K562 (cell line): ENCODE measurements at regions not wholly inside any gene's neighbourhood (a gene's known extent, or its start where the extent isn't known, plus 50 kb on each side); places are given as distances from the start of the nearest gene placed in this dataset.

Experiments used
- ATAC-seq: fragments of 200-7000 bp; cut with Tn5 transposase; 3 replicates; pipeline ENCODE4 v1.9.1; 2020; ENCODE audit warnings: moderate library complexity
- BruUV-seq: library from RNA; stranded (reverse); fragments of 400-500 nt; replicated peaks from 2 replicates; lab custom pipeline; 2021; lab: Mats Ljungman, UMichigan
- CTCF ChIA-PET: fragments of 300-600 bp; formaldehyde crosslinking; extraction: SDS; loops from one replicate; lab custom pipeline; 2021; ENCODE audit warnings: low intra/inter-chr PET ratio; lab: Yijun Ruan, JAX
- POLR2A ChIA-PET: fragments of 300-600, 350-650 bp; sonication (Branson Sonifier 250); formaldehyde crosslinking; extraction: SDS; loops from one replicate; lab custom pipeline; 2021; ENCODE audit warnings: antibody characterized with exemption, inconsistent platforms; lab: Yijun Ruan, JAX
- DNase-seq, 4 experiments: peaks; one replicate each; pipeline versions ENCODE4 v3.0.0 to v3.0.0-alpha.2; 2011 to 2018; ENCODE audit warnings: low spot score in 3 of 4, mixed read lengths in 3 of 4; ENCODE audit errors: extremely low read depth in 1 of 4
- FAIRE-seq: peaks from 2 replicates; lab custom pipeline; 2011; peaks lifted over from hg19 to GRCh38; lab: Jason Lieb, UNC
- H2AFZ ChIP-seq: 2 replicates; pipeline ENCODE4 v1.6.0; 2011; ENCODE audit warnings: low read depth, low read length, control low read depth, inconsistent platforms
- H3K27ac ChIP-seq: fragments of 200-600 bp; 3 replicates; pipeline ENCODE4 v1.8.0; 2011; ENCODE audit warnings: low read depth, mild to moderate bottlenecking, control low read depth, inconsistent platforms, low read length, moderate library complexity, mixed read lengths; ENCODE audit errors: extremely low read depth
- H3K27me3 ChIP-seq, 2 experiments: fragments of 300-600 bp in 1 of 2; 2 replicates in 1 of 2; 3 replicates in 1 of 2; pipeline versions ENCODE4 v1.6.0 to v1.8.0; 2011; ENCODE audit warnings: inconsistent platforms in 2 of 2, low read length in 2 of 2, mild to moderate bottlenecking in 1 of 2, mixed read lengths in 1 of 2, moderate library complexity in 1 of 2; ENCODE audit not compliant: control insufficient read depth in 2 of 2, insufficient read depth in 2 of 2
- H3K36me3 ChIP-seq: fragments of 300-600 bp; 3 replicates; pipeline ENCODE4 v1.8.0; 2011; ENCODE audit warnings: mild to moderate bottlenecking, low read length, inconsistent platforms; ENCODE audit not compliant: control insufficient read depth, insufficient read depth
- H3K4me1 ChIP-seq, 2 experiments: fragments of 200-600 bp in 1 of 2; replicated peaks in 1 of 2; 2 replicates in 1 of 2; 3 replicates in 1 of 2; pipeline versions ENCODE4 v1.5.1 to v1.8.0; 2011; ENCODE audit warnings: inconsistent platforms in 2 of 2, low read length in 2 of 2, mild to moderate bottlenecking in 1 of 2, mixed read lengths in 1 of 2, moderate library complexity in 1 of 2; ENCODE audit not compliant: control insufficient read depth in 2 of 2, insufficient read depth in 2 of 2
- H3K4me2 ChIP-seq: 2 replicates; pipeline ENCODE4 v1.6.1; 2011; ENCODE audit warnings: low read length, control low read depth, inconsistent platforms, mixed read lengths; ENCODE audit not compliant: insufficient read depth
- H3K4me3 ChIP-seq: fragments of 200-600 bp; sonication (generic), shearing (Covaris generic); 2 replicates; pipeline ENCODE4 v1.5.1; 2016; ENCODE audit warnings: control low read depth, inconsistent platforms
- H3K79me2 ChIP-seq: fragments of 200-600 bp; 3 replicates; pipeline ENCODE4 v1.8.0; 2011; ENCODE audit warnings: low read length, inconsistent platforms; ENCODE audit not compliant: control insufficient read depth, insufficient read depth
- H3K9ac ChIP-seq, 2 experiments: 2 replicates each; pipeline versions ENCODE4 v1.6.0 to v1.6.1; 2011; ENCODE audit warnings: low read depth in 2 of 2, low read length in 2 of 2, control low read depth in 1 of 2, inconsistent platforms in 1 of 2, mild to moderate bottlenecking in 1 of 2, mixed read lengths in 1 of 2; ENCODE audit not compliant: insufficient read depth in 1 of 2
- H3K9me1 ChIP-seq: one replicate; pipeline ENCODE4 v1.6.0; 2011; ENCODE audit warnings: inconsistent platforms, mild to moderate bottlenecking, low read length, moderate library complexity; ENCODE audit not compliant: control insufficient read depth, insufficient read depth
- H3K9me3 ChIP-seq: replicated peaks from 2 replicates; pipeline ENCODE4 v1.5.1; 2011; ENCODE audit warnings: low read depth, low read length, inconsistent platforms; ENCODE audit not compliant: control insufficient read depth, insufficient read depth
- H4K20me1 ChIP-seq: replicated peaks from 2 replicates; pipeline ENCODE4 v1.6.1; 2011; ENCODE audit warnings: low read length, inconsistent platforms, mixed read lengths; ENCODE audit not compliant: control insufficient read depth, insufficient read depth
- ARHGAP35 ChIP-seq: fragments of 450-650 bp; IDR thresholded peaks from 2 replicates; pipeline ENCODE4 v1.6.1; 2018; ENCODE audit not compliant: partially characterized antibody
- CBX3 ChIP-seq, 2 experiments: IDR thresholded peaks; 1 replicate in 1 of 2; 2 replicates in 1 of 2; pipeline ENCODE4 v1.6.1; 2012; ENCODE audit warnings: inconsistent platforms in 2 of 2, low read length in 2 of 2, borderline replicate concordance in 1 of 2, control low read depth in 1 of 2
- GABPA ChIP-seq: fragments of 200-800 bp; sonication (Bioruptor generic); conservative IDR thresholded peaks from 2 replicates; pipeline ENCODE4 v1.6.1; 2016; ENCODE audit warnings: low read depth, missing genetic modification characterization, missing compliant biosample characterization
- HLTF ChIP-seq: fragments of 450-650 bp; IDR thresholded peaks from 2 replicates; pipeline ENCODE4 v1.6.1; 2016
- HNRNPH1 ChIP-seq: fragments of 200-400 bp; formaldehyde crosslinking; optimal IDR thresholded peaks from 2 replicates; pipeline ENCODE3; 2017; ENCODE audit warnings: low read depth, mild to moderate bottlenecking, low read length, moderate library complexity
- MTA1 ChIP-seq: fragments of 450-650 bp; IDR thresholded peaks from 2 replicates; pipeline ENCODE4 v1.6.1; 2017; ENCODE audit warnings: borderline replicate concordance
- POLR2A ChIP-seq: fragments of 450-650 bp; conservative IDR thresholded peaks from 2 replicates; pipeline ENCODE4 v1.6.1; 2016
- POLR2G ChIP-seq: fragments of 200-400 bp; formaldehyde crosslinking; IDR thresholded peaks from 2 replicates; pipeline ENCODE4 v1.6.1; 2017; ENCODE audit warnings: low read depth, mild to moderate bottlenecking, antibody characterized with exemption, low read length, moderate library complexity
- TSC22D4 ChIP-seq: fragments of 450-650 bp; IDR thresholded peaks from 2 replicates; pipeline ENCODE4 v1.6.1; 2016; ENCODE audit warnings: missing genetic modification characterization, missing biosample characterization, control low read depth
- XRCC3 ChIP-seq: fragments of 450-650 bp; IDR thresholded peaks from 2 replicates; pipeline ENCODE4 v1.6.1; 2017; ENCODE audit warnings: mild to moderate bottlenecking, moderate library complexity
- ZNF584 ChIP-seq: fragments of 200-800 bp; sonication (Bioruptor generic); IDR thresholded peaks from 2 replicates; pipeline ENCODE4 v1.6.1; 2016; ENCODE audit warnings: low read depth, mild to moderate bottlenecking, missing genetic modification characterization, missing compliant biosample characterization
- WGBS: fragments of 100-300 bp; shearing (Covaris generic); methylation state at CpG from one replicate; pipeline ENCODE4 v1.1.6; 2016; ENCODE audit warnings: low coverage, mixed read lengths; ENCODE audit not compliant: insufficient coverage; ENCODE audit errors: missing lambda C conversion rate; 5-methylcytosine and 5-hydroxymethylcytosine counted together
- in situ Hi-C: fragments of 300-500 bp; cut with MboI; formaldehyde crosslinking; loops from 4 replicates; pipeline ENCODE4 v1.15.0; 2018; ENCODE audit warnings: inconsistent platforms, mixed read lengths
- intact Hi-C: fragments of 100-400 bp; cut with micrococcal nuclease; formaldehyde crosslinking; loops from 2 replicates; pipeline ENCODE4 v1.14.2; 2022
- TF ChIP-seq, protein P1 (sequence below): fragments of 450-650 bp; formaldehyde crosslinking; conservative IDR thresholded peaks from 2 replicates; pipeline ENCODE4 v1.4.0; 2022; ENCODE audit warnings: mild to moderate bottlenecking, missing genetic modification characterization
- TF ChIP-seq, protein P2 (sequence below): fragments of 250-450 bp; sonication (Bioruptor Pico); IDR thresholded peaks from 2 replicates; pipeline ENCODE4 v1.5.0; 2021; ENCODE audit warnings: mild to moderate bottlenecking, borderline replicate concordance
- TF ChIP-seq, protein P3 (sequence below): IDR thresholded peaks from 3 replicates; pipeline ENCODE4 v1.6.1; 2011; ENCODE audit warnings: borderline replicate concordance, mild to moderate bottlenecking; ENCODE audit not compliant: insufficient read length, insufficient read depth
- TF ChIP-seq, protein P4 (sequence below): fragments of 250-450 bp; sonication (Bioruptor Pico); IDR thresholded peaks from 2 replicates; pipeline ENCODE4 v1.5.0; 2021
- TF ChIP-seq, protein P5 (sequence below): fragments of 450-650 bp; IDR thresholded peaks from 2 replicates; pipeline ENCODE4 v1.7.1; 2018; ENCODE audit warnings: mild to moderate bottlenecking, low read depth; ENCODE audit not compliant: partially characterized antibody

DNA sequence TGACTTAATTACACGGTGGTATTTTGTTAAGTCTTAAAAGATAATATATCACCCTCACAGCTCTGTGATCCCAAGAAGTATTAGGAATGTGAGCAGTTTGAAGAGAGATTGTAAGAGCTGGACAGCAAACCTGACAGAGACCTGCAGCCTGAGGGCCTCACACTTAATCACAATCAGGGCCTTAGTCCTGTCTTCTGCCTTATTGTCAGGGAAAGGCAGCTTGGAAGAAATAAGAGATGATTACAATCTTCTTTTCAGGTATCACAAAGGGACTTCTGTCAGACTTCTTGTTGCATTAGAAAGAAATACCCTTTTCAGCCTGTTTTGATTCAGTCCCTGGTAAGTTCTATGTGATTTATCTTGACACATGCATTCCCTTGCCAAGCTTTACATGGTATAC is 1433.8 kb upstream of the SLC39A10 start:
- Histone ChIP-seq H3K9me3 (no peaks in the 10 kb centered on the region), H3K9me1 (no peaks in the 10 kb centered on the region), H3K9ac (no peak overlapping the region), H2AFZ (no peak overlapping the region), H3K4me1 (no peaks in the 10 kb centered on the region), H3K79me2 (no peaks in the 10 kb centered on the region), H3K4me3 (no peak overlapping the region), H4K20me1 (no peaks in the 10 kb centered on the region), H3K27ac (no peak overlapping the region), H3K27me3 (no peaks in the 10 kb centered on the region), H3K36me3 (no peaks in the 10 kb centered on the region), H3K4me2 (no peak overlapping the region)
- ChIA-PET POLR2A (no interaction called here), CTCF (no interaction called here)
- WGBS = 0% methylated on average over 1 of the region's 1 CpG
- intact Hi-C loops = no loop called here
- ATAC-seq (no peak), DNase-seq (no peak), FAIRE-seq (no peak)
- in situ Hi-C loops = no loop called here
- TF ChIP-seq, protein P1, sequence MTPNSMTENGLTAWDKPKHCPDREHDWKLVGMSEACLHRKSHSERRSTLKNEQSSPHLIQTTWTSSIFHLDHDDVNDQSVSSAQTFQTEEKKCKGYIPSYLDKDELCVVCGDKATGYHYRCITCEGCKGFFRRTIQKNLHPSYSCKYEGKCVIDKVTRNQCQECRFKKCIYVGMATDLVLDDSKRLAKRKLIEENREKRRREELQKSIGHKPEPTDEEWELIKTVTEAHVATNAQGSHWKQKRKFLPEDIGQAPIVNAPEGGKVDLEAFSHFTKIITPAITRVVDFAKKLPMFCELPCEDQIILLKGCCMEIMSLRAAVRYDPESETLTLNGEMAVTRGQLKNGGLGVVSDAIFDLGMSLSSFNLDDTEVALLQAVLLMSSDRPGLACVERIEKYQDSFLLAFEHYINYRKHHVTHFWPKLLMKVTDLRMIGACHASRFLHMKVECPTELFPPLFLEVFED (CRISPR knock-in tag) = no peak
- TF ChIP-seq GABPA (tag) (no peak), ZNF584 (CRISPR knock-in tag) (no peak), TSC22D4 (tag) (no peak), HNRNPH1 (no peak), MTA1 (no peak), CBX3 (IDR thresholded peaks at IDR 0.05; ENCODE audit: borderline replicate concordance in 1 of 2, low read length in 2 of 2) (no peak), HLTF (no peak), ARHGAP35 (no peak), XRCC3 (no peak), POLR2A (no peak), POLR2G (no peak)
- TF ChIP-seq, protein P2, sequence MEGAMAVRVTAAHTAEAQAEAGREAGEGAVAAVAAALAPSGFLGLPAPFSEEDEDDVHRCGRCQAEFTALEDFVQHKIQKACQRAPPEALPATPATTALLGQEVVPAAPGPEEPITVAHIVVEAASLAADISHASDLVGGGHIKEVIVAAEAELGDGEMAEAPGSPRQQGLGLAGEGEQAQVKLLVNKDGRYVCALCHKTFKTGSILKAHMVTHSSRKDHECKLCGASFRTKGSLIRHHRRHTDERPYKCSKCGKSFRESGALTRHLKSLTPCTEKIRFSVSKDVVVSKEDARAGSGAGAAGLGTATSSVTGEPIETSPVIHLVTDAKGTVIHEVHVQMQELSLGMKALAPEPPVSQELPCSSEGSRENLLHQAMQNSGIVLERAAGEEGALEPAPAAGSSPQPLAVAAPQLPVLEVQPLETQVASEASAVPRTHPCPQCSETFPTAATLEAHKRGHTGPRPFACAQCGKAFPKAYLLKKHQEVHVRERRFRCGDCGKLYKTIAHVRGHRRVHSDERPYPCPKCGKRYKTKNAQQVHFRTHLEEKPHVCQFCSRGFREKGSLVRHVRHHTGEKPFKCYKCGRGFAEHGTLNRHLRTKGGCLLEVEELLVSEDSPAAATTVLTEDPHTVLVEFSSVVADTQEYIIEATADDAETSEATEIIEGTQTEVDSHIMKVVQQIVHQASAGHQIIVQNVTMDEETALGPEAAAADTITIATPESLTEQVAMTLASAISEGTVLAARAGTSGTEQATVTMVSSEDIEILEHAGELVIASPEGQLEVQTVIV (CRISPR knock-in tag) = no peak
- TF ChIP-seq, protein P3, sequence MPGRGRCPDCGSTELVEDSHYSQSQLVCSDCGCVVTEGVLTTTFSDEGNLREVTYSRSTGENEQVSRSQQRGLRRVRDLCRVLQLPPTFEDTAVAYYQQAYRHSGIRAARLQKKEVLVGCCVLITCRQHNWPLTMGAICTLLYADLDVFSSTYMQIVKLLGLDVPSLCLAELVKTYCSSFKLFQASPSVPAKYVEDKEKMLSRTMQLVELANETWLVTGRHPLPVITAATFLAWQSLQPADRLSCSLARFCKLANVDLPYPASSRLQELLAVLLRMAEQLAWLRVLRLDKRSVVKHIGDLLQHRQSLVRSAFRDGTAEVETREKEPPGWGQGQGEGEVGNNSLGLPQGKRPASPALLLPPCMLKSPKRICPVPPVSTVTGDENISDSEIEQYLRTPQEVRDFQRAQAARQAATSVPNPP = no peak
- TF ChIP-seq, protein P4, sequence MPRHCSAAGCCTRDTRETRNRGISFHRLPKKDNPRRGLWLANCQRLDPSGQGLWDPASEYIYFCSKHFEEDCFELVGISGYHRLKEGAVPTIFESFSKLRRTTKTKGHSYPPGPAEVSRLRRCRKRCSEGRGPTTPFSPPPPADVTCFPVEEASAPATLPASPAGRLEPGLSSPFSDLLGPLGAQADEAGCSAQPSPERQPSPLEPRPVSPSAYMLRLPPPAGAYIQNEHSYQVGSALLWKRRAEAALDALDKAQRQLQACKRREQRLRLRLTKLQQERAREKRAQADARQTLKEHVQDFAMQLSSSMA (CRISPR knock-in tag) = no peak
- TF ChIP-seq, protein P5, sequence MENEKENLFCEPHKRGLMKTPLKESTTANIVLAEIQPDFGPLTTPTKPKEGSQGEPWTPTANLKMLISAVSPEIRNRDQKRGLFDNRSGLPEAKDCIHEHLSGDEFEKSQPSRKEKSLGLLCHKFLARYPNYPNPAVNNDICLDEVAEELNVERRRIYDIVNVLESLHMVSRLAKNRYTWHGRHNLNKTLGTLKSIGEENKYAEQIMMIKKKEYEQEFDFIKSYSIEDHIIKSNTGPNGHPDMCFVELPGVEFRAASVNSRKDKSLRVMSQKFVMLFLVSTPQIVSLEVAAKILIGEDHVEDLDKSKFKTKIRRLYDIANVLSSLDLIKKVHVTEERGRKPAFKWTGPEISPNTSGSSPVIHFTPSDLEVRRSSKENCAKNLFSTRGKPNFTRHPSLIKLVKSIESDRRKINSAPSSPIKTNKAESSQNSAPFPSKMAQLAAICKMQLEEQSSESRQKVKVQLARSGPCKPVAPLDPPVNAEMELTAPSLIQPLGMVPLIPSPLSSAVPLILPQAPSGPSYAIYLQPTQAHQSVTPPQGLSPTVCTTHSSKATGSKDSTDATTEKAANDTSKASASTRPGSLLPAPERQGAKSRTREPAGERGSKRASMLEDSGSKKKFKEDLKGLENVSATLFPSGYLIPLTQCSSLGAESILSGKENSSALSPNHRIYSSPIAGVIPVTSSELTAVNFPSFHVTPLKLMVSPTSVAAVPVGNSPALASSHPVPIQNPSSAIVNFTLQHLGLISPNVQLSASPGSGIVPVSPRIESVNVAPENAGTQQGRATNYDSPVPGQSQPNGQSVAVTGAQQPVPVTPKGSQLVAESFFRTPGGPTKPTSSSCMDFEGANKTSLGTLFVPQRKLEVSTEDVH = no peak
- no TSS peak for BruUV-seq
